ENCODE measurements at regions not wholly inside any gene's neighbourhood (a gene's known extent, or its start where the extent isn't known, plus 50 kb on each side); places are given as distances from the start of the nearest gene placed in this dataset.

DNA sequence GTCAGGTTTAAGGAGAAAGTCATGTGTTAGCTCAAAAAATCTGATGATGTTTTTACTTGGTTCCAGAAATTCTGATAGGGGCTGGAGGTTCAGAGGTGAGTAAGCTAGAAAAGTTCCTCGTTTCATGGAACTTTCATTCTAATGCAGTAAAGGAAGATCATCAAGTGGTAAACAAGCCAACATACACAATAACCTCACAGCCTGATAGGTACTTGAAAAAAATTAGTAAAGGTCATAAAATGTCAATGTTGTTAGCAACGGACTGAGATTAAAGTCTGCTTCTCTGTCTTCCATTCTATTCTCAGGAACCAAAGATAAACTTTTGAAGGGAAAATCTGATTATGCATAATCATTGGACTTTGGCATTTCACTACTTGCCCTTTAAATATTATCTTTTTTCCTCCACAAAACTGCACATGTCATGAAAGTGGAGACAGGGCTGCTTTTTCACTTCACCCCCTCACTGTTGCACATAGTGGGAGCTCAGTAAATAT is 165.4 kb upstream of the MAF start:
- H3K4me3 ChIP-seq (ENCODE audit: low read length), result no peak overlapping the region
- TF ChIP-seq, protein P1, sequence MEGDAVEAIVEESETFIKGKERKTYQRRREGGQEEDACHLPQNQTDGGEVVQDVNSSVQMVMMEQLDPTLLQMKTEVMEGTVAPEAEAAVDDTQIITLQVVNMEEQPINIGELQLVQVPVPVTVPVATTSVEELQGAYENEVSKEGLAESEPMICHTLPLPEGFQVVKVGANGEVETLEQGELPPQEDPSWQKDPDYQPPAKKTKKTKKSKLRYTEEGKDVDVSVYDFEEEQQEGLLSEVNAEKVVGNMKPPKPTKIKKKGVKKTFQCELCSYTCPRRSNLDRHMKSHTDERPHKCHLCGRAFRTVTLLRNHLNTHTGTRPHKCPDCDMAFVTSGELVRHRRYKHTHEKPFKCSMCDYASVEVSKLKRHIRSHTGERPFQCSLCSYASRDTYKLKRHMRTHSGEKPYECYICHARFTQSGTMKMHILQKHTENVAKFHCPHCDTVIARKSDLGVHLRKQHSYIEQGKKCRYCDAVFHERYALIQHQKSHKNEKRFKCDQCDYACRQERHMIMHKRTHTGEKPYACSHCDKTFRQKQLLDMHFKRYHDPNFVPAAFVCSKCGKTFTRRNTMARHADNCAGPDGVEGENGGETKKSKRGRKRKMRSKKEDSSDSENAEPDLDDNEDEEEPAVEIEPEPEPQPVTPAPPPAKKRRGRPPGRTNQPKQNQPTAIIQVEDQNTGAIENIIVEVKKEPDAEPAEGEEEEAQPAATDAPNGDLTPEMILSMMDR (conservative IDR thresholded peaks at IDR 0.05; ENCODE audit: low read depth, low read length), result no peak

DNA sequence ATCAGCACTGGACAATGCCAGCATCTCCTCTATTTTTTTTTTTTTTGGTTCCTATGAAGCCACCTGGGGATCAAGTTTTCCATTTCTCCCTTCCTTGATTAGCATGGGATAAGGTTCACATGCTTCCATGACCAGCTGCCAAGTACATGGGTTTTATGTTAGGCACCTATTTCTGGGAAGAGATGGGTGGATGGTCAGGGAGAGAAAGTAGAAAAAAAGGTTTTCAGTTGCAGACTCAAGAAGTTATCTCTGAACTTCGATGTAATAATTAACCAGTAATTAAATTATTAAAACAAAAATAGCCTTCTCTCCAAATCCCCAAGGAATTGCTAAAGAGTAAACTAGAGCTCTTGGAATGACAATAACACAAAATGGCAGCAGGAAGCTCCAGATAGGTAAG is 164.9 kb upstream of the MAF start:
- no peak for DNase-seq (ENCODE audit: low read depth)
- TF ChIP-seq, protein P1 (conservative IDR thresholded peaks at IDR 0.05; ENCODE audit: low read depth, low read length), result no peak
- no peak overlapping the region for H3K4me3 ChIP-seq (ENCODE audit: low read length)

More for the DNA sequence above, 165.4 kb upstream of the MAF start:
- DNase-seq (ENCODE audit: low read depth), result no peak

DNA sequence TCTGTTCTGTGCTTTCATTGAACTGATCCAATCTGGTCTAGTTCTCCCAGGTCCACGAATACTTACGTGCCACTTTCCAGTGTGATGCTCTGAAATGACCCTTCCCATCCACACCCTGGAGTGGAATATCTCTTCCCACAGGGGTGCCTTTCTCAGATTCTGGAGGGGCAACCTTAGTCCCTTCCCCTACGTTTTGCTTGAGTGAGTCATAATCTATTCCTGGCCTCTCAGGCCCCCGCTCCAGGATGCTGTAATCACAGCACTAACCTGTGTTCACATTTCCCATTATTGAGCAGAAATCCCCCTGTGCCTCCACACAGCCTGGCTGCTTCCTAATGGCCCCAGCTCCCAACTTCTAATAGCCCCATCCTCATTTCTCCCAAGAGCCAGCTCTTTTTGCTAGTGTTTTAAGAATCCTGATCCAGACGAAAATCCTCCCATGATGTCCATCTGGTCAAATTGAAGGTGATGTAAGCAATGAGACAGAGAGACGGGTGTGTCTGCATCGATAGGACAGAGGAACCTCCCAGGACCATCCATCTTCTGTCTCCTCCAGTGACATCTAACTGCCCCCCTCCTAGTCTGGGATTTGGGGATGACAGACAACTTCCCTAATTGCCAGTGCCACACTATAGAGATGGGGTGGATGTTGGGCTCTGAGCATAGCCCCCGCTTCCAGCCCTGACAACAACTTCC is 164.0 kb upstream of the MAF start:
- no peak for DNase-seq (ENCODE audit: low read depth)
- TF ChIP-seq, protein P1 (conservative IDR thresholded peaks at IDR 0.05; ENCODE audit: low read depth, low read length), result no peak
- H3K4me3 ChIP-seq (ENCODE audit: low read length), result no peak overlapping the region

- TF ChIP-seq, protein P1 (conservative IDR thresholded peaks at IDR 0.05; ENCODE audit: low read depth, low read length), result no peak
- no peak overlapping the region for H3K4me3 ChIP-seq (ENCODE audit: low read length)
- DNase-seq (ENCODE audit: low read depth), result no peak
These were observed 161.7 kb upstream of the MAF start for GRCh38 chr16:79762217-79762616.

DNA sequence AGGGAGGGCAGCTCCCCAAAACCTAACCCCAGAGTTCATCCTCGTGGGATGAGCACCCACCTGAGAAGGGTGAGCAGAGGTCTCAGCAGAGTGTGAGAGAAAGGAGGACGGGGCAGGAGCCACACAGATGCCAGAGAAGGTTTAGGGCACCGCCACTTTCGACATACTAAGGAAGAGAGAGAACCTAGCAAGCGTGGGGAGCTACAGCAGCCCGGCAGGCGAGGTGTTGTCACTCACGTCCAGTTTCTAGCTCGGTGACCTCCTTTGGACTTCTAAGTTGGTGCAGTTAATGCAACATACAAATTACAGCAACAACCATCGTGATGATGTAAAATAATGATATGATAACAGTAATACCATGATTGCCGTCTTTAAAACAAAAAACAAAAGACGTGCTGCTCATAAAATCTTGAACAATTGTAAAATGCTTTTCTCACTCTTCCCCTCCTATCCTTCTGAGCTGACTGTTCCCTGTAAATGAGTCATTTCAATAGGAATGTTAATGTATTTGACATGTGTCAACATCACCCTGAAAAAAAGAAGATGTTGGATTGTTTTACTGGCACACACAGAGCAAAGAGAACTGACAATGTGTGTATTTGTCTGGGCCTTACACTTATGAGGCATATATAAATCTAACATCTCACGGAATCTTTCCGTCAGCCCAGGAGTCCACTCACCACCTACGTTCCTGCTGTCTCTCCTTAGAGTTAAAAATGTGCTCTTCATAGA is 158.2 kb upstream of the MAF start:
- no peak for DNase-seq (ENCODE audit: low read depth)
- TF ChIP-seq, protein P1 (conservative IDR thresholded peaks at IDR 0.05; ENCODE audit: low read depth, low read length), result no peak
- H3K4me3 ChIP-seq (ENCODE audit: low read length), result no peak overlapping the region

- no peak for DNase-seq (ENCODE audit: low read depth)
- TF ChIP-seq, protein P1 (conservative IDR thresholded peaks at IDR 0.05; ENCODE audit: low read depth, low read length), result no peak
- H3K4me3 ChIP-seq (ENCODE audit: low read length), result no peak overlapping the region
These were observed 157.4 kb upstream of the MAF start for GRCh38 chr16:79757968-79758367.

Measured in retinal pigment epithelial cell (primary cell).